ENCODE measurements at regions not wholly inside any gene's neighbourhood (a gene's known extent, or its start where the extent isn't known, plus 50 kb on each side); places are given as distances from the start of the nearest gene placed in this dataset.
"Not testable (repeated sequence)": the region's sequence is repeated elsewhere in the genome, so short reads cannot be mapped to it uniquely, and the experiment has no call there.

DNA sequence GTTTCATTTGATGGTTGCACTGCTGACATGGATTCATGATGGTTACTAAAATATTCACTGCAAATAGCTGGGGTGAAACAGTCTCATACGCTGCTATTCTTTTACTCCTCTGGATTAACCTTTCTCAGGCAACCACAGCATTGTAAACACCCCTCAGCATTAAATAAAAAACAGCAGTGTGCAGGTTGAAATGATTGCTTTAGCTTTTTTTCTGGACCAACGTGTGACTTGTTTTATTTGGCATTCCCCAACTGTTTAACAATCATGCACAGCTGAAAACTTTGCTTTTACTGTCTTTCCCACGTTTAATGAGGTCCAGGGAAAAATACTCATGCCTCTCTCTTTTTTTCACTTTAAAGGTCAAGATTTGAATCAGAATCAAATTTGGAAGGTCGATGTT is 490.8 kb downstream of the RAPGEF2 start:
- Mint-ChIP-seq H3K4me3 (ENCODE audit: unreplicated experiment) (no peak overlapping the region), H3K27ac (ENCODE audit: unreplicated experiment) (no peak overlapping the region), H3K4me1 (ENCODE audit: low read depth, unreplicated experiment) (no peaks in the 10 kb centered on the region), H3K36me3 (ENCODE audit: low read depth, unreplicated experiment) (no peaks in the 10 kb centered on the region), H3K9me3 (ENCODE audit: unreplicated experiment) (no peaks in the 10 kb centered on the region), H3K27me3 (ENCODE audit: low read depth, unreplicated experiment) (no peaks in the 10 kb centered on the region)
- Histone ChIP-seq H3K4me3 (ENCODE audit: insufficient read depth, low read depth, low read length) (no peak overlapping the region), H3K79me2 (ENCODE audit: insufficient read depth, low read length) (no peaks in the 10 kb centered on the region), H3K36me3 (ENCODE audit: insufficient read depth, low read length) (no peaks in the 10 kb centered on the region), H4K20me1 (ENCODE audit: insufficient read depth, low read length) (no peaks in the 10 kb centered on the region), H3K27ac (ENCODE audit: low read depth, low read length) (no peak overlapping the region), H3K9ac (ENCODE audit: low read length) (no peak overlapping the region), H3K9me3 (ENCODE audit: insufficient read depth, low read depth, low read length) (no peaks in the 10 kb centered on the region), H2AFZ (ENCODE audit: low read depth, low read length) (no peak overlapping the region), H3K27me3 (ENCODE audit: insufficient read depth, low read length) (no peaks in the 10 kb centered on the region), H3K4me1 (ENCODE audit: insufficient read depth, low read length) (no peaks in the 10 kb centered on the region), H3K4me2 (ENCODE audit: low read length) (no peak overlapping the region)
- FAIRE-seq = no peak
- no peak for DNase-seq (ENCODE audit: low read depth)
- TF ChIP-seq CTCF (IDR thresholded peaks at IDR 0.05; ENCODE audit: insufficient read depth, low read depth, low read length) (no peak), EZH2 (IDR thresholded peaks at IDR 0.05; ENCODE audit: insufficient read depth, low read length) (no peak)

- no peak for DNase-seq (ENCODE audit: low read depth)
- Mint-ChIP-seq H3K36me3 (ENCODE audit: low read depth, unreplicated experiment) (no peaks in the 10 kb centered on the region), H3K9me3 (ENCODE audit: unreplicated experiment) (no peaks in the 10 kb centered on the region), H3K27me3 (ENCODE audit: low read depth, unreplicated experiment) (no peaks in the 10 kb centered on the region), H3K4me1 (ENCODE audit: low read depth, unreplicated experiment) (no peaks in the 10 kb centered on the region), H3K4me3 (ENCODE audit: unreplicated experiment) (no peak overlapping the region), H3K27ac (ENCODE audit: unreplicated experiment) (no peak overlapping the region)
- Histone ChIP-seq H3K27ac (ENCODE audit: low read depth, low read length) (no peak overlapping the region), H3K9ac (ENCODE audit: low read length) (no peak overlapping the region), H3K79me2 (ENCODE audit: insufficient read depth, low read length) (no peaks in the 10 kb centered on the region), H2AFZ (ENCODE audit: low read depth, low read length) (no peak overlapping the region), H3K4me1 (ENCODE audit: insufficient read depth, low read length) (no peaks in the 10 kb centered on the region), H3K4me3 (ENCODE audit: insufficient read depth, low read depth, low read length) (no peak overlapping the region), H3K4me2 (ENCODE audit: low read length) (no peak overlapping the region), H3K9me3 (ENCODE audit: insufficient read depth, low read depth, low read length) (no peaks in the 10 kb centered on the region), H3K27me3 (ENCODE audit: insufficient read depth, low read length) (no peaks in the 10 kb centered on the region), H4K20me1 (ENCODE audit: insufficient read depth, low read length) (no peaks in the 10 kb centered on the region), H3K36me3 (ENCODE audit: insufficient read depth, low read length) (no peaks in the 10 kb centered on the region)
- TF ChIP-seq CTCF (IDR thresholded peaks at IDR 0.05; ENCODE audit: insufficient read depth, low read depth, low read length) (no peak), EZH2 (IDR thresholded peaks at IDR 0.05; ENCODE audit: insufficient read depth, low read length) (no peak)
- FAIRE-seq = no peak
Measured at GRCh38 chr4:159594576-159594975, 491.7 kb downstream of the RAPGEF2 start.

- H3K9me3 Mint-ChIP-seq (ENCODE audit: unreplicated experiment); H3K4me3 Mint-ChIP-seq (ENCODE audit: unreplicated experiment); H4K20me1 ChIP-seq (ENCODE audit: insufficient read depth, low read length); H3K27ac ChIP-seq (ENCODE audit: low read depth, low read length); H3K79me2 ChIP-seq (ENCODE audit: insufficient read depth, low read length); H3K27ac Mint-ChIP-seq (ENCODE audit: unreplicated experiment); H3K4me1 Mint-ChIP-seq (ENCODE audit: low read depth, unreplicated experiment); FAIRE-seq; H3K36me3 ChIP-seq (ENCODE audit: insufficient read depth, low read length); H3K4me3 ChIP-seq (ENCODE audit: insufficient read depth, low read depth, low read length); H3K4me2 ChIP-seq (ENCODE audit: low read length); H3K9me3 ChIP-seq (ENCODE audit: insufficient read depth, low read depth, low read length); H3K9ac ChIP-seq (ENCODE audit: low read length); DNase-seq (ENCODE audit: low read depth); H2AFZ ChIP-seq (ENCODE audit: low read depth, low read length); H3K36me3 Mint-ChIP-seq (ENCODE audit: low read depth, unreplicated experiment); H3K27me3 ChIP-seq (ENCODE audit: insufficient read depth, low read length); H3K4me1 ChIP-seq (ENCODE audit: insufficient read depth, low read length); H3K27me3 Mint-ChIP-seq (ENCODE audit: low read depth, unreplicated experiment): not testable (repeated sequence)
Measured at GRCh38 chr4:159595101-159595500, 492.2 kb downstream of the RAPGEF2 start.
